SHP77 treated with DMSO at 0.1 percent for 48 hours (cell line): ENCODE measurements at regions not wholly inside any gene's neighbourhood (a gene's known extent, or its start where the extent isn't known, plus 50 kb on each side); places are given as distances from the start of the nearest gene placed in this dataset.

Source experiments
- DNase-seq: peaks from one replicate; lab custom pipeline; 2025; lab: John Stamatoyannopoulos, UW

- no peak for DNase-seq
Measured at GRCh38 chr12:16685107-16685506, 79.1 kb upstream of the LMO3 start.

GRCh38 chr12:16681196-16681595 is 75.2 kb upstream of the LMO3 start:
- DNase-seq, result no peak

- DNase-seq, result no peak
Measured at GRCh38 chr12:16675438-16675837, 69.5 kb upstream of the LMO3 start.

DNA sequence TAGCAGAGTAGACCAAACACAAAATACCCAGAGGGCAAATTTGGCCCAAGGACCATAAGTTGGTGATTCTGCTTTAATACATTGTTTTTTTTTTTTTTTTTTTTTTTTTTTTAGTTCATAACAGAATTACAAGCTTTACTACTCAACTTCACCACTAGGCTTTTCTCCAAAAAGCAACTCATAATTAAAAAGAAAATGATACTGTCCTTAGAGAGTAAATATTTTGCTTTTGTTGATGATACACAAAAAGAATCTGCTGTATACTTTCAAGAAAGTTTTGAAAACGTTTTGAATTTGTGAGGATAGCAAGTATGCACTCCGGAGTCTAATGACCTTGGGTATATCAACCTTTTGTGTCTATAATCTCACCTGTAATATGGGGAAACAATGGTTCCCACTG is 68.9 kb upstream of the LMO3 start:
- DNase-seq, result no peak

GRCh38 chr12:16670456-16671050 is 64.6 kb upstream of the LMO3 start:
- no peak for DNase-seq

- DNase-seq, result no peak
Measured at GRCh38 chr12:16669756-16670155, 63.8 kb upstream of the LMO3 start.

- no peak for DNase-seq
Measured at GRCh38 chr12:16668198-16668597, 62.2 kb upstream of the LMO3 start.

DNA sequence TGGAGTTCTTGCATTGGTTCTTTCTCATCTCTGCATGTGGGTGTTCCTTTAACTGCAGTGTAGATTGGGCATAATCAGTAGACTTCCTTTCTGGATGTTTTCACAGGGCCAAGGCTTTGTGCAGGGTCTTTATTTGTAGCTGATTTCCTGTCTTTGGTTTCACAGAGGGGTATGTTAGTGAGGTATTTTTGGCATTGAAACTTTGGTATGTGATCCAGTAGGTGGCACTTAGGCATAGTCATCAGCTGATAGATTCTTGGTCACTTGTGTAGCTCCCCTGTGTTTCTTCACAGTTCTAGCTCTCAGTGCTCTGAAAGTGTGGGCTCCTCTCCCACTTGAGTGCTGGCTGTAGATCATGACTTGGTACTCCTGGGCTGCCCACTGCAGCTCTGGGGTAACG is 52.7 kb upstream of the LMO3 start:
- DNase-seq, result no peak
